ENCODE measurements at regions not wholly inside any gene's neighbourhood (a gene's known extent, or its start where the extent isn't known, plus 50 kb on each side); places are given as distances from the start of the nearest gene placed in this dataset.

DNA sequence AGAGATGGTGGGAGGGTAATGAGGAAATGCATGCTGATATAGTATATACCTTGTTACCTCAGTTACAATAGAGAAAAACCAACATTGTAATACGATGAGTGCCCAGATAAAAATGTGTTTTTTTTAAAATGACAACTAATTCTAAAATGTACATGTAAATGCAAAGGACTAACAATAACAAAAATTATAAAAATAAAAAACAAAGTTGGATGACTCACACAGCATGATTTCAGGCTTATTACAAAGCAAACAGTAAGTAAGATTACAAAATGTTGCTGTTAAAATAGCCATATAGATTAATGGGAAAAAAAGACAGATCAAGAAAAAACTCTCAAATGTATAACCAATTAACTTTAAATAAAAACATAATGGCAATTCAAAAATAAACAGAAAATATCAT lies 1099.4 kb downstream of the FSCB start:
- TF ChIP-seq POLR2AphosphoS5 (IDR thresholded peaks at IDR 0.05; ENCODE audit: low read depth, low read length) (no peak), EZH2phosphoT487 (IDR thresholded peaks at IDR 0.05; ENCODE audit: borderline replicate concordance, low read depth) (no peak)
- TF ChIP-seq, protein P1, sequence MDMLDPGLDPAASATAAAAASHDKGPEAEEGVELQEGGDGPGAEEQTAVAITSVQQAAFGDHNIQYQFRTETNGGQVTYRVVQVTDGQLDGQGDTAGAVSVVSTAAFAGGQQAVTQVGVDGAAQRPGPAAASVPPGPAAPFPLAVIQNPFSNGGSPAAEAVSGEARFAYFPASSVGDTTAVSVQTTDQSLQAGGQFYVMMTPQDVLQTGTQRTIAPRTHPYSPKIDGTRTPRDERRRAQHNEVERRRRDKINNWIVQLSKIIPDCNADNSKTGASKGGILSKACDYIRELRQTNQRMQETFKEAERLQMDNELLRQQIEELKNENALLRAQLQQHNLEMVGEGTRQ (IDR thresholded peaks at IDR 0.05; ENCODE audit: borderline replicate concordance, low read depth, low read length) = no peak

Data from SK-N-SH (cell line).